SK-N-SH (cell line): ENCODE measurements at regions not wholly inside any gene's neighbourhood (a gene's known extent, or its start where the extent isn't known, plus 50 kb on each side); places are given as distances from the start of the nearest gene placed in this dataset.

Experiments
- CTCF ChIA-PET: fragments of 300-600, 350-600 bp; formaldehyde crosslinking; extraction: SDS; loops from one replicate; lab custom pipeline; 2021; lab: Yijun Ruan, JAX
- POLR2A ChIA-PET: fragments of 350-600 bp; sonication (Branson Sonifier 250); formaldehyde crosslinking; extraction: SDS; loops from one replicate; lab custom pipeline; 2020; ENCODE audit warnings: antibody characterized with exemption, inconsistent platforms; lab: Yijun Ruan, JAX
- DNase-seq: peaks from one replicate; pipeline ENCODE4 v3.0.0; 2012
- H2AFZ ChIP-seq: fragments of 200-600 bp; sonication (generic); 2 replicates; pipeline ENCODE4 v1.8.1; 2016; ENCODE audit warnings: antibody characterized with exemption, mild to moderate bottlenecking, low read depth
- H3F3A ChIP-seq: fragments of 200-600 bp; sonication (generic); replicated peaks from 2 replicates; pipeline ENCODE3; 2016; ENCODE audit warnings: antibody characterized with exemption, mild to moderate bottlenecking; ENCODE audit not compliant: insufficient read depth
- H3K27ac ChIP-seq, 2 experiments: fragments of 200-500 bp in 1 of 2; fragments of 200-600 bp in 1 of 2; sonication (Bioruptor generic) in 1 of 2; sonication (generic), shearing (Covaris generic) in 1 of 2; 2 replicates each; pipeline versions ENCODE4 v1.5.1 to v1.6.1; 2014 to 2016; ENCODE audit warnings: low read depth in 2 of 2, inconsistent platforms in 1 of 2, low read length in 1 of 2, mild to moderate bottlenecking in 1 of 2, mixed read lengths in 1 of 2
- H3K27me3 ChIP-seq: fragments of 200-600 bp; sonication (generic), shearing (Covaris generic); 2 replicates; pipeline ENCODE4 v1.6.1; 2016; ENCODE audit warnings: mixed run types; ENCODE audit not compliant: insufficient read depth
- H3K36me3 ChIP-seq, 2 experiments: fragments of 200-500 bp in 1 of 2; fragments of 200-600 bp in 1 of 2; sonication (Bioruptor generic) in 1 of 2; sonication (generic) in 1 of 2; replicated peaks in 1 of 2; 2 replicates each; pipeline versions ENCODE3 to v1.5.1; 2014 to 2016; ENCODE audit warnings: low read length in 1 of 2, mild to moderate bottlenecking in 1 of 2; ENCODE audit not compliant: insufficient read depth in 2 of 2, control insufficient read depth in 1 of 2
- H3K4me1 ChIP-seq, 2 experiments: fragments of 200-500 bp in 1 of 2; fragments of 200-600 bp in 1 of 2; sonication (Bioruptor generic) in 1 of 2; sonication (generic), shearing (Covaris generic) in 1 of 2; 2 replicates each; pipeline versions ENCODE4 v1.5.1 to v1.6.1; 2014 to 2016; ENCODE audit warnings: low read depth in 1 of 2, low read length in 1 of 2, mixed run types in 1 of 2; ENCODE audit not compliant: insufficient read depth in 2 of 2, control insufficient read depth in 1 of 2
- H3K4me2 ChIP-seq: fragments of 200-600 bp; sonication (generic), shearing (Covaris generic); 2 replicates; pipeline ENCODE4 v1.6.1; 2017; ENCODE audit warnings: mixed run types
- H3K4me3 ChIP-seq, 2 experiments: fragments of 200-500 bp in 1 of 2; fragments of 200-600 bp in 1 of 2; sonication (Bioruptor generic) in 1 of 2; sonication (generic), shearing (Covaris generic) in 1 of 2; 2 replicates each; pipeline versions ENCODE4 v1.5.1 to v1.8.1; 2014 to 2016; ENCODE audit warnings: low read depth in 2 of 2, inconsistent platforms in 1 of 2, low read length in 1 of 2, mild to moderate bottlenecking in 1 of 2, mixed read lengths in 1 of 2, moderate library complexity in 1 of 2
- H3K79me2 ChIP-seq: fragments of 200-600 bp; sonication (generic); 2 replicates; pipeline ENCODE4 v1.8.1; 2017; ENCODE audit warnings: mild to moderate bottlenecking; ENCODE audit not compliant: insufficient read depth
- H3K9ac ChIP-seq: fragments of 200-600 bp; sonication (generic); 2 replicates; pipeline ENCODE4 v1.6.1; 2017; ENCODE audit warnings: mixed run types
- H3K9me2 ChIP-seq: fragments of 200-600 bp; sonication (generic); 2 replicates; pipeline ENCODE4 v1.6.1; 2017; ENCODE audit warnings: mixed run types
- H3K9me3 ChIP-seq: fragments of 200-600 bp; sonication (generic); 2 replicates; pipeline ENCODE4 v1.6.1; 2017; ENCODE audit warnings: mixed run types, mild to moderate bottlenecking, moderate library complexity
- H4K20me1 ChIP-seq: fragments of 200-600 bp; sonication (generic); 2 replicates; pipeline ENCODE4 v1.6.1; 2017; ENCODE audit warnings: mild to moderate bottlenecking, mixed run types; ENCODE audit not compliant: insufficient read depth
- CHD2 ChIP-seq: fragments of 150-350 bp; IDR thresholded peaks from 2 replicates; pipeline ENCODE4 v1.6.1; 2018; ENCODE audit warnings: low read length; ENCODE audit not compliant: partially characterized antibody
- ELF1 ChIP-seq: IDR thresholded peaks from 2 replicates; pipeline ENCODE4 v1.4.0; 2012
- FOSL2 ChIP-seq: IDR thresholded peaks from 2 replicates; pipeline ENCODE4 v1.4.0; 2012; ENCODE audit warnings: low read depth, mild to moderate bottlenecking, moderate library complexity, borderline replicate concordance
- POLR2AphosphoS5 ChIP-seq: IDR thresholded peaks from 2 replicates; pipeline ENCODE4 v1.6.1; 2012; ENCODE audit warnings: low read depth, low read length
- RFX5 ChIP-seq: IDR thresholded peaks from 2 replicates; pipeline ENCODE4 v1.6.1; 2012; ENCODE audit warnings: mild to moderate bottlenecking, improper control_type of control experiment, low read length
- RXRA ChIP-seq: IDR thresholded peaks from 2 replicates; pipeline ENCODE4 v1.4.0; 2012; ENCODE audit warnings: low read depth, mild to moderate bottlenecking, borderline replicate concordance
- TAF1 ChIP-seq: IDR thresholded peaks from 2 replicates; pipeline ENCODE4 v1.6.1; 2012; ENCODE audit warnings: low read depth, mild to moderate bottlenecking, low read length, moderate library complexity, borderline replicate concordance
- TEAD4 ChIP-seq: IDR thresholded peaks from 2 replicates; pipeline ENCODE4 v1.4.0; 2012; ENCODE audit warnings: mild to moderate bottlenecking, borderline replicate concordance; ENCODE audit not compliant: insufficient read depth
- WGBS: methylation state at CpG from one replicate; pipeline ENCODE4 v1.1.6; 2017; ENCODE audit warnings: low lambda C conversion rate; 5-methylcytosine and 5-hydroxymethylcytosine counted together
- TF ChIP-seq, protein P1 (sequence below): IDR thresholded peaks from 2 replicates; pipeline ENCODE4; 2012
- TF ChIP-seq, protein P2 (sequence below): IDR thresholded peaks from 2 replicates; pipeline ENCODE4 v1.6.1; 2012; ENCODE audit warnings: mild to moderate bottlenecking, low read depth, low read length, moderate library complexity
- TF ChIP-seq, protein P3 (sequence below): fragments of 200-600 bp; sonication (generic); IDR thresholded peaks from 2 replicates; pipeline ENCODE4 v1.6.1; 2017; ENCODE audit warnings: antibody characterized with exemption, mild to moderate bottlenecking, moderate library complexity
- TF ChIP-seq, protein P4 (sequence below): fragments of 150-350 bp; IDR thresholded peaks from 2 replicates; pipeline ENCODE4 v1.6.1; 2016; ENCODE audit warnings: mild to moderate bottlenecking, low read depth, low read length

DNA sequence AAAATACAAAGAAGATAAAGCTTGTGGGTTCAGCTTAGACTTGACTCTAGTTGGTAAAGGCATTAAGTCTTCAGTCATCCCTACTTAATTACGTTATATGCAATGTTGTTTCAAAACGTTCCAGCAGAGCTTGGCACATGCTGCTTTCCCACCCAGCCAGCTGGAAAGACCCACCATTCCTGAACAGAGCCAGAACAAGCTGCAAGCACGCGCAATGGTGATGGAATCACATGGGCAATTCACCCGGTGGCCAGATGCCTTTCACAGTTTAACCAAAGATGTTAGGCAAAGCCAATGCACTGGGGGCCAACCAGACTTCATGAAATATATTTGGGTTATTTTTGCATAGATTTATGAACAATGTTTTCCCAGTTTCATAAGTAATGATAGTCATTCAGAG is 123.4 kb upstream of the CDH20 start:
- Histone ChIP-seq H4K20me1 (no peaks in the 10 kb centered on the region), H3K27me3 (no peaks in the 10 kb centered on the region), H3K79me2 (no peaks in the 10 kb centered on the region)
- WGBS: 59% methylated on average over 5 of the region's 5 CpGs
- POLR2A ChIA-PET: no interaction called here
- TF ChIP-seq, protein P1, sequence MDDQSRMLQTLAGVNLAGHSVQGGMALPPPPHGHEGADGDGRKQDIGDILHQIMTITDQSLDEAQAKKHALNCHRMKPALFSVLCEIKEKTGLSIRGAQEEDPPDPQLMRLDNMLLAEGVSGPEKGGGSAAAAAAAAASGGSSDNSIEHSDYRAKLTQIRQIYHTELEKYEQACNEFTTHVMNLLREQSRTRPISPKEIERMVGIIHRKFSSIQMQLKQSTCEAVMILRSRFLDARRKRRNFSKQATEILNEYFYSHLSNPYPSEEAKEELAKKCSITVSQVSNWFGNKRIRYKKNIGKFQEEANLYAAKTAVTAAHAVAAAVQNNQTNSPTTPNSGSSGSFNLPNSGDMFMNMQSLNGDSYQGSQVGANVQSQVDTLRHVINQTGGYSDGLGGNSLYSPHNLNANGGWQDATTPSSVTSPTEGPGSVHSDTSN: no peak
- TF ChIP-seq, protein P2, sequence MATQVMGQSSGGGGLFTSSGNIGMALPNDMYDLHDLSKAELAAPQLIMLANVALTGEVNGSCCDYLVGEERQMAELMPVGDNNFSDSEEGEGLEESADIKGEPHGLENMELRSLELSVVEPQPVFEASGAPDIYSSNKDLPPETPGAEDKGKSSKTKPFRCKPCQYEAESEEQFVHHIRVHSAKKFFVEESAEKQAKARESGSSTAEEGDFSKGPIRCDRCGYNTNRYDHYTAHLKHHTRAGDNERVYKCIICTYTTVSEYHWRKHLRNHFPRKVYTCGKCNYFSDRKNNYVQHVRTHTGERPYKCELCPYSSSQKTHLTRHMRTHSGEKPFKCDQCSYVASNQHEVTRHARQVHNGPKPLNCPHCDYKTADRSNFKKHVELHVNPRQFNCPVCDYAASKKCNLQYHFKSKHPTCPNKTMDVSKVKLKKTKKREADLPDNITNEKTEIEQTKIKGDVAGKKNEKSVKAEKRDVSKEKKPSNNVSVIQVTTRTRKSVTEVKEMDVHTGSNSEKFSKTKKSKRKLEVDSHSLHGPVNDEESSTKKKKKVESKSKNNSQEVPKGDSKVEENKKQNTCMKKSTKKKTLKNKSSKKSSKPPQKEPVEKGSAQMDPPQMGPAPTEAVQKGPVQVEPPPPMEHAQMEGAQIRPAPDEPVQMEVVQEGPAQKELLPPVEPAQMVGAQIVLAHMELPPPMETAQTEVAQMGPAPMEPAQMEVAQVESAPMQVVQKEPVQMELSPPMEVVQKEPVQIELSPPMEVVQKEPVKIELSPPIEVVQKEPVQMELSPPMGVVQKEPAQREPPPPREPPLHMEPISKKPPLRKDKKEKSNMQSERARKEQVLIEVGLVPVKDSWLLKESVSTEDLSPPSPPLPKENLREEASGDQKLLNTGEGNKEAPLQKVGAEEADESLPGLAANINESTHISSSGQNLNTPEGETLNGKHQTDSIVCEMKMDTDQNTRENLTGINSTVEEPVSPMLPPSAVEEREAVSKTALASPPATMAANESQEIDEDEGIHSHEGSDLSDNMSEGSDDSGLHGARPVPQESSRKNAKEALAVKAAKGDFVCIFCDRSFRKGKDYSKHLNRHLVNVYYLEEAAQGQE: no peak
- no peak for TF ChIP-seq RXRA
- TF ChIP-seq CHD2: no peak
- TF ChIP-seq TEAD4: no peak
- TF ChIP-seq FOSL2: no peak
- TF ChIP-seq, protein P3, sequence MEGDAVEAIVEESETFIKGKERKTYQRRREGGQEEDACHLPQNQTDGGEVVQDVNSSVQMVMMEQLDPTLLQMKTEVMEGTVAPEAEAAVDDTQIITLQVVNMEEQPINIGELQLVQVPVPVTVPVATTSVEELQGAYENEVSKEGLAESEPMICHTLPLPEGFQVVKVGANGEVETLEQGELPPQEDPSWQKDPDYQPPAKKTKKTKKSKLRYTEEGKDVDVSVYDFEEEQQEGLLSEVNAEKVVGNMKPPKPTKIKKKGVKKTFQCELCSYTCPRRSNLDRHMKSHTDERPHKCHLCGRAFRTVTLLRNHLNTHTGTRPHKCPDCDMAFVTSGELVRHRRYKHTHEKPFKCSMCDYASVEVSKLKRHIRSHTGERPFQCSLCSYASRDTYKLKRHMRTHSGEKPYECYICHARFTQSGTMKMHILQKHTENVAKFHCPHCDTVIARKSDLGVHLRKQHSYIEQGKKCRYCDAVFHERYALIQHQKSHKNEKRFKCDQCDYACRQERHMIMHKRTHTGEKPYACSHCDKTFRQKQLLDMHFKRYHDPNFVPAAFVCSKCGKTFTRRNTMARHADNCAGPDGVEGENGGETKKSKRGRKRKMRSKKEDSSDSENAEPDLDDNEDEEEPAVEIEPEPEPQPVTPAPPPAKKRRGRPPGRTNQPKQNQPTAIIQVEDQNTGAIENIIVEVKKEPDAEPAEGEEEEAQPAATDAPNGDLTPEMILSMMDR: no peak
- no peak for TF ChIP-seq TAF1
- no peak for TF ChIP-seq RFX5
- TF ChIP-seq, all 33 proteins: peak for 0
- CTCF ChIA-PET: no interaction called here
- no peak overlapping the region for H3K9ac ChIP-seq
- no peak overlapping the region for H3K27ac ChIP-seq
- H2AFZ ChIP-seq: no peak overlapping the region
- DNase-seq: no peak
- no peak overlapping the region for H3K4me2 ChIP-seq
- no peaks in the 10 kb centered on the region for H3K9me3 ChIP-seq
- H3K9me2 ChIP-seq: no peaks in the 10 kb centered on the region
- no peak overlapping the region for H3K4me3 ChIP-seq
- no peaks in the 10 kb centered on the region for H3K36me3 ChIP-seq
- H3K4me1 ChIP-seq: no peaks in the 10 kb centered on the region
- no peaks in the 10 kb centered on the region for H3F3A ChIP-seq

DNA sequence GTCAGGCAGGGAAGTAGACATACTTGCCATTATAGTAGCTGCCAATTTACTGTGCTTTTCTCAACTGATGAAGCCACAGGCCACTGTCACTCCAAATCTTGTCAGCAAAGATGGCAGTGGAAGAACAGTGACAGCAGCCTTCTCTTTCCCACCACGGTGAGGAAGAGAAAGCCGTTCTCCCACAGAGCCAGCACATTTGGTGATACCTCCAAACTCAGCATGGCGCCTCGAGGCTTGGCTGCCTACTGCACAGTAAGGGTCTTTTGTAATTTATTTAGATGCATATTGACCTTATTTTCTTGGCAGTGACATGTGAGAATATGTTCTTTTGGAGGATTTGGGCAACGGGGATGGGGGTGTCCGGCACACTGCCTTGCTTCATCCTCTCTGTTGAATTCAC is 117.2 kb upstream of the CDH20 start:
- Histone ChIP-seq H3K36me3 (no peaks in the 10 kb centered on the region), H3K27ac (no peak overlapping the region), H3K9me2 (no peaks in the 10 kb centered on the region), H3K79me2 (no peaks in the 10 kb centered on the region), H3K4me3 (no peak overlapping the region), H3K9me3 (no peaks in the 10 kb centered on the region), H3K4me1 (no peaks in the 10 kb centered on the region), H3K4me2 (no peak overlapping the region), H2AFZ (no peak overlapping the region), H4K20me1 (no peaks in the 10 kb centered on the region), H3F3A (no peaks in the 10 kb centered on the region), H3K27me3 (no peaks in the 10 kb centered on the region), H3K9ac (no peak overlapping the region)
- no peak for DNase-seq
- ChIA-PET CTCF (interaction anchor here (1.0 kb wide), 1 partner anchor 62 kb away, joined by 3 read pairs; no protein-coding TSS in a partner anchor), POLR2A (no interaction called here)
- TF ChIP-seq, protein P4, sequence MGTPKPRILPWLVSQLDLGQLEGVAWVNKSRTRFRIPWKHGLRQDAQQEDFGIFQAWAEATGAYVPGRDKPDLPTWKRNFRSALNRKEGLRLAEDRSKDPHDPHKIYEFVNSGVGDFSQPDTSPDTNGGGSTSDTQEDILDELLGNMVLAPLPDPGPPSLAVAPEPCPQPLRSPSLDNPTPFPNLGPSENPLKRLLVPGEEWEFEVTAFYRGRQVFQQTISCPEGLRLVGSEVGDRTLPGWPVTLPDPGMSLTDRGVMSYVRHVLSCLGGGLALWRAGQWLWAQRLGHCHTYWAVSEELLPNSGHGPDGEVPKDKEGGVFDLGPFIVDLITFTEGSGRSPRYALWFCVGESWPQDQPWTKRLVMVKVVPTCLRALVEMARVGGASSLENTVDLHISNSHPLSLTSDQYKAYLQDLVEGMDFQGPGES: no peak
- TF ChIP-seq POLR2AphosphoS5 (no peak), ELF1 (no peak)
- 60% methylated on average over 6 of the region's 6 CpGs for WGBS
